HEK293 (cell line): ENCODE measurements at regions not wholly inside any gene's neighbourhood (a gene's known extent, or its start where the extent isn't known, plus 50 kb on each side); places are given as distances from the start of the nearest gene placed in this dataset.

Experiments
- CTCF ChIP-seq: fragments of 450-650 bp; formaldehyde crosslinking; IDR thresholded peaks from 2 replicates; pipeline ENCODE4 v1.5.1; 2016; ENCODE audit warnings: missing biosample characterization, missing genetic modification characterization
- ELK4 ChIP-seq: IDR thresholded peaks from 2 replicates; pipeline ENCODE4 v1.6.1; 2011; ENCODE audit warnings: mild to moderate bottlenecking, low read depth, low read length, borderline replicate concordance
- KLF17 ChIP-seq: fragments of 450-650 bp; formaldehyde crosslinking; IDR thresholded peaks from 2 replicates; pipeline ENCODE4 v1.5.1; 2016; ENCODE audit warnings: missing biosample characterization, missing genetic modification characterization
- REST ChIP-seq: fragments of 450-650 bp; formaldehyde crosslinking; IDR thresholded peaks from 2 replicates; pipeline ENCODE4 v1.5.1; 2016; ENCODE audit warnings: missing biosample characterization, missing genetic modification characterization
- SP2 ChIP-seq: fragments of 450-650 bp; formaldehyde crosslinking; IDR thresholded peaks from 2 replicates; pipeline ENCODE4 v1.5.1; 2016; ENCODE audit warnings: missing biosample characterization, missing genetic modification characterization
- ZBTB8A ChIP-seq: fragments of 450-650 bp; formaldehyde crosslinking; IDR thresholded peaks from 2 replicates; pipeline ENCODE4 v1.5.1; 2016; ENCODE audit warnings: missing biosample characterization, missing genetic modification characterization
- ZSCAN18 ChIP-seq: fragments of 450-650 bp; formaldehyde crosslinking; IDR thresholded peaks from 2 replicates; pipeline ENCODE4 v1.5.1; 2016; ENCODE audit warnings: missing biosample characterization, missing genetic modification characterization

GRCh38 chr9:126233175-126233574 lies 93.5 kb upstream of the MVB12B start:
- TF ChIP-seq REST (no peak), ELK4 (no peak), SP2 (tag by site-specific recombination) (no peak), ZSCAN18 (tag by site-specific recombination) (no peak), CTCF (tag by site-specific recombination) (no peak), ZBTB8A (no peak), KLF17 (tag by site-specific recombination) (no peak)
